HG03045 (cell line): ENCODE measurements at regions not wholly inside any gene's neighbourhood (a gene's known extent, or its start where the extent isn't known, plus 50 kb on each side); places are given as distances from the start of the nearest gene placed in this dataset.
A peak's percentile ranks its signal among the peaks of the same experiment; 100 is the strongest.
"Not testable (repeated sequence)": the region's sequence is repeated elsewhere in the genome, so short reads cannot be mapped to it uniquely, and the experiment has no call there.

Experiments used
- ATAC-seq: cut with Tn5 transposase; IDR thresholded peaks from one replicate; pipeline ENCODE4 v1.9.1; 2021; ENCODE audit warnings: mild to moderate bottlenecking, moderate library complexity; ENCODE audit not compliant: unreplicated experiment

GRCh38 chr2:87311896-87312441 lies 290.3 kb upstream of the PLGLB1 start:
- not testable (repeated sequence) for ATAC-seq

GRCh38 chr2:87314622-87315021 lies 293.0 kb upstream of the PLGLB1 start:
- not testable (repeated sequence) for ATAC-seq

GRCh38 chr2:87315183-87315902 lies 293.7 kb upstream of the PLGLB1 start:
- peak; percentile 61 for ATAC-seq

- not testable (repeated sequence) for ATAC-seq
Observed at GRCh38 chr2:87317193-87317592, 295.5 kb upstream of the PLGLB1 start.

- ATAC-seq: not testable (repeated sequence)
Observed at GRCh38 chr2:87318814-87319491, 297.3 kb upstream of the PLGLB1 start.

GRCh38 chr2:87319705-87320104 lies 298.1 kb upstream of the PLGLB1 start:
- ATAC-seq: not testable (repeated sequence)

- not testable (repeated sequence) for ATAC-seq
Observed at GRCh38 chr2:87321201-87321600, 299.6 kb upstream of the PLGLB1 start.

- ATAC-seq: not testable (repeated sequence)
Observed at GRCh38 chr2:87324335-87325041, 302.8 kb upstream of the PLGLB1 start.

GRCh38 chr2:87325042-87325910 lies 303.6 kb upstream of the PLGLB1 start:
- not testable (repeated sequence) for ATAC-seq

GRCh38 chr2:87325911-87326294 lies 304.3 kb upstream of the PLGLB1 start:
- ATAC-seq: not testable (repeated sequence)

GRCh38 chr2:87326754-87327153 lies 305.1 kb upstream of the PLGLB1 start:
- ATAC-seq: not testable (repeated sequence)

GRCh38 chr2:87327648-87328371 lies 306.2 kb upstream of the PLGLB1 start:
- ATAC-seq: not testable (repeated sequence)

GRCh38 chr2:87329529-87329928 lies 307.9 kb upstream of the PLGLB1 start:
- not testable (repeated sequence) for ATAC-seq

GRCh38 chr2:87330486-87330885 lies 308.8 kb upstream of the PLGLB1 start:
- not testable (repeated sequence) for ATAC-seq

- ATAC-seq: not testable (repeated sequence)
Observed at GRCh38 chr2:87331940-87332583, 310.4 kb upstream of the PLGLB1 start.

GRCh38 chr2:87334888-87335287 lies 313.2 kb upstream of the PLGLB1 start:
- ATAC-seq: not testable (repeated sequence)

- not testable (repeated sequence) for ATAC-seq
Observed at GRCh38 chr2:87338998-87339397, 317.4 kb upstream of the PLGLB1 start.

- not testable (repeated sequence) for ATAC-seq
Observed at GRCh38 chr2:87341601-87342014, 320.0 kb upstream of the PLGLB1 start.

GRCh38 chr2:87342175-87342574 lies 320.5 kb upstream of the PLGLB1 start:
- not testable (repeated sequence) for ATAC-seq
